A673 (cell line): ENCODE measurements at regions not wholly inside any gene's neighbourhood (a gene's known extent, or its start where the extent isn't known, plus 50 kb on each side); places are given as distances from the start of the nearest gene placed in this dataset.

ENCODE experiments used
- BruUV-seq: library from RNA; stranded (reverse); fragments of 400-500 nt; replicated peaks from 2 replicates; lab custom pipeline; 2021; lab: Mats Ljungman, UMichigan
- CTCF ChIA-PET: fragments of 300-600 bp; sonication (Branson Sonifier 250); formaldehyde crosslinking; loops from one replicate; lab custom pipeline; 2022; ENCODE audit warnings: antibody characterized with exemption; lab: Charles Lee
- POLR2A ChIA-PET: fragments of 300-600 bp; sonication (Branson Sonifier 250); formaldehyde crosslinking; loops from one replicate; lab custom pipeline; 2022; ENCODE audit warnings: antibody characterized with exemption; ENCODE audit not compliant: low non-redundant PET; lab: Charles Lee
- DNase-seq: peaks from one replicate; pipeline ENCODE4 v3.0.0-alpha.2; 2015; ENCODE audit warnings: low spot score
- H3K27ac ChIP-seq: fragments of 200-600 bp; sonication (generic); 2 replicates; pipeline ENCODE4 v1.5.1; 2016; ENCODE audit warnings: mixed run types, low read depth, mild to moderate bottlenecking, mixed read lengths, antibody characterized with exemption, low read length; ENCODE audit not compliant: poor library complexity, severe bottlenecking
- H3K27me3 ChIP-seq: fragments of 200-600 bp; sonication (generic); replicated peaks from 2 replicates; pipeline ENCODE4 v1.6.1; 2017; ENCODE audit warnings: mixed run types, low read depth, mild to moderate bottlenecking, mixed read lengths, antibody characterized with exemption, low read length; ENCODE audit not compliant: insufficient read depth, poor library complexity
- H3K36me3 ChIP-seq: fragments of 200-600 bp; sonication (generic); 2 replicates; pipeline ENCODE4 v1.6.1; 2016; ENCODE audit warnings: mixed run types, mild to moderate bottlenecking, mixed read lengths, antibody characterized with exemption, low read length; ENCODE audit not compliant: insufficient read depth, poor library complexity, severe bottlenecking
- H3K4me1 ChIP-seq: fragments of 200-600 bp; sonication (generic); 2 replicates; pipeline ENCODE4 v1.6.1; 2017; ENCODE audit warnings: mixed run types, mild to moderate bottlenecking, mixed read lengths, antibody characterized with exemption, low read length; ENCODE audit not compliant: insufficient read depth, poor library complexity, severe bottlenecking
- H3K4me3 ChIP-seq: fragments of 200-600 bp; sonication (generic); 2 replicates; pipeline ENCODE4 v1.5.1; 2016; ENCODE audit warnings: low read depth, mixed run types, mild to moderate bottlenecking, mixed read lengths, low read length; ENCODE audit not compliant: poor library complexity, severe bottlenecking
- H3K9me3 ChIP-seq: fragments of 200-600 bp; sonication (generic); 2 replicates; pipeline ENCODE4 v1.6.1; 2016; ENCODE audit warnings: mixed run types, low read depth, mild to moderate bottlenecking, mixed read lengths, antibody characterized with exemption, low read length; ENCODE audit not compliant: poor library complexity, severe bottlenecking
- EZH2 ChIP-seq: fragments of 200-600 bp; sonication (generic); IDR thresholded peaks from 2 replicates; pipeline ENCODE4 v1.6.1; 2017; ENCODE audit warnings: borderline replicate concordance, low read depth, mild to moderate bottlenecking, mixed read lengths, antibody characterized with exemption, low read length; ENCODE audit not compliant: poor library complexity, severe bottlenecking
- intact Hi-C: fragments of 100-400 bp; cut with micrococcal nuclease; formaldehyde crosslinking; loops from one replicate; pipeline ENCODE4 v1.10.0; 2022; ENCODE audit not compliant: unreplicated experiment
- TF ChIP-seq, protein P1 (sequence below): fragments of 300-800, 200-600 bp; sonication (generic); conservative IDR thresholded peaks from 2 replicates; pipeline ENCODE4 v1.5.1; 2017; ENCODE audit warnings: low read depth, mild to moderate bottlenecking, antibody characterized with exemption, low read length, moderate library complexity, mixed read lengths

- Histone ChIP-seq H3K4me3 (no peak overlapping the region), H3K36me3 (no peaks in the 10 kb centered on the region), H3K4me1 (no peaks in the 10 kb centered on the region), H3K27ac (no peak overlapping the region), H3K9me3 (no peaks in the 10 kb centered on the region), H3K27me3 (no peaks in the 10 kb centered on the region)
- TF ChIP-seq, protein P1, sequence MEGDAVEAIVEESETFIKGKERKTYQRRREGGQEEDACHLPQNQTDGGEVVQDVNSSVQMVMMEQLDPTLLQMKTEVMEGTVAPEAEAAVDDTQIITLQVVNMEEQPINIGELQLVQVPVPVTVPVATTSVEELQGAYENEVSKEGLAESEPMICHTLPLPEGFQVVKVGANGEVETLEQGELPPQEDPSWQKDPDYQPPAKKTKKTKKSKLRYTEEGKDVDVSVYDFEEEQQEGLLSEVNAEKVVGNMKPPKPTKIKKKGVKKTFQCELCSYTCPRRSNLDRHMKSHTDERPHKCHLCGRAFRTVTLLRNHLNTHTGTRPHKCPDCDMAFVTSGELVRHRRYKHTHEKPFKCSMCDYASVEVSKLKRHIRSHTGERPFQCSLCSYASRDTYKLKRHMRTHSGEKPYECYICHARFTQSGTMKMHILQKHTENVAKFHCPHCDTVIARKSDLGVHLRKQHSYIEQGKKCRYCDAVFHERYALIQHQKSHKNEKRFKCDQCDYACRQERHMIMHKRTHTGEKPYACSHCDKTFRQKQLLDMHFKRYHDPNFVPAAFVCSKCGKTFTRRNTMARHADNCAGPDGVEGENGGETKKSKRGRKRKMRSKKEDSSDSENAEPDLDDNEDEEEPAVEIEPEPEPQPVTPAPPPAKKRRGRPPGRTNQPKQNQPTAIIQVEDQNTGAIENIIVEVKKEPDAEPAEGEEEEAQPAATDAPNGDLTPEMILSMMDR: no peak
- TF ChIP-seq EZH2: no peak
- no TSS peak for BruUV-seq
- ChIA-PET CTCF (no interaction called here), POLR2A (no interaction called here)
- no peak for DNase-seq
- intact Hi-C loops: no loop called here
Observed at GRCh38 chrX:94162971-94163370, 489.0 kb downstream of the FAM133A start.

GRCh38 chrX:94178145-94178788 is 504.3 kb downstream of the FAM133A start:
- ChIA-PET POLR2A (no interaction called here), CTCF (no interaction called here)
- H3K27ac ChIP-seq: no peak overlapping the region
- no TSS peak for BruUV-seq
- intact Hi-C loops: no loop called here
- peaks cover 1% of the 10 kb centered on the region for H3K9me3 ChIP-seq
- peak; percentile 0 for DNase-seq
- H3K4me3 ChIP-seq: no peak overlapping the region
- H3K36me3 ChIP-seq: no peaks in the 10 kb centered on the region
- H3K4me1 ChIP-seq: no peaks in the 10 kb centered on the region
- no peaks in the 10 kb centered on the region for H3K27me3 ChIP-seq
- TF ChIP-seq, protein P1: no peak
- no peak for TF ChIP-seq EZH2

GRCh38 chrX:94204524-94204923 is 530.5 kb downstream of the FAM133A start:
- intact Hi-C loops: no loop called here
- DNase-seq: no peak
- H3K9me3 ChIP-seq: no peaks in the 10 kb centered on the region
- H3K36me3 ChIP-seq: no peaks in the 10 kb centered on the region
- TF ChIP-seq, protein P1: no peak
- no peak for TF ChIP-seq EZH2
- no peak overlapping the region for H3K4me3 ChIP-seq
- BruUV-seq: no TSS peak
- no peaks in the 10 kb centered on the region for H3K27me3 ChIP-seq
- no peaks in the 10 kb centered on the region for H3K4me1 ChIP-seq
- ChIA-PET CTCF (no interaction called here), POLR2A (no interaction called here)
- H3K27ac ChIP-seq: no peak overlapping the region
